Dendritic cell treated with granulocyte-macrophage colony-stimulating factor and Interleukin-4, amounts not matched to agents 40 ng/mL and 50 ng/mL, for 4 days (primary cell): ENCODE measurements at regions not wholly inside any gene's neighbourhood (a gene's known extent, or its start where the extent isn't known, plus 50 kb on each side); places are given as distances from the start of the nearest gene placed in this dataset.

Experiments used
- H3K27ac Mint-ChIP-seq: one replicate; pipeline ENCODE4 v1.8.0; 2022; ENCODE audit warnings: mild to moderate bottlenecking, mixed read lengths
- H3K27me3 Mint-ChIP-seq: one replicate; pipeline ENCODE4 v1.8.0; 2022; ENCODE audit warnings: mild to moderate bottlenecking, mixed read lengths
- H3K36me3 Mint-ChIP-seq: one replicate; pipeline ENCODE4 v1.8.0; 2022; ENCODE audit warnings: low read depth, mixed read lengths
- H3K4me1 Mint-ChIP-seq: one replicate; pipeline ENCODE4 v1.8.0; 2022; ENCODE audit warnings: low read depth, mixed read lengths
- H3K4me3 Mint-ChIP-seq: one replicate; pipeline ENCODE4 v1.8.0; 2022; ENCODE audit warnings: mild to moderate bottlenecking, moderate library complexity, mixed read lengths
- H3K9me3 Mint-ChIP-seq: one replicate; pipeline ENCODE4 v1.8.0; 2022; ENCODE audit warnings: mixed read lengths
- intact Hi-C: fragments of 100-400 bp; cut with micrococcal nuclease; formaldehyde crosslinking; loops from one replicate; pipeline ENCODE4 v1.15.0; 2022

- H3K36me3 Mint-ChIP-seq: peaks cover 5% of the 10 kb centered on the region
- peaks cover 1% of the 10 kb centered on the region for H3K4me1 Mint-ChIP-seq
- H3K27me3 Mint-ChIP-seq: peaks cover 2% of the 10 kb centered on the region
- H3K27ac Mint-ChIP-seq: no peak overlapping the region
- no peaks in the 10 kb centered on the region for H3K9me3 Mint-ChIP-seq
- no peak overlapping the region for H3K4me3 Mint-ChIP-seq
- intact Hi-C loops: no loop called here
Observed at GRCh38 chr2:129881786-129882396, 97.6 kb upstream of the RAB6C start.

- Mint-ChIP-seq H3K27me3 (peaks cover 2% of the 10 kb centered on the region), H3K9me3 (no peaks in the 10 kb centered on the region), H3K4me1 (no peaks in the 10 kb centered on the region), H3K4me3 (no peak overlapping the region), H3K27ac (no peak overlapping the region), H3K36me3 (peaks cover 1% of the 10 kb centered on the region)
- intact Hi-C loops: no loop called here
Observed at GRCh38 chr2:129882476-129882875, 97.0 kb upstream of the RAB6C start.

GRCh38 chr2:129883121-129883520 lies 96.3 kb upstream of the RAB6C start:
- Mint-ChIP-seq H3K4me1 (no peaks in the 10 kb centered on the region), H3K27ac (no peak overlapping the region), H3K36me3 (no peaks in the 10 kb centered on the region)

GRCh38 chr2:129884221-129884786 lies 95.2 kb upstream of the RAB6C start:
- no peak overlapping the region for H3K4me3 Mint-ChIP-seq
- H3K9me3 Mint-ChIP-seq: no peaks in the 10 kb centered on the region

More at GRCh38 chr2:129883121-129883520, 96.3 kb upstream of the RAB6C start:
- Mint-ChIP-seq H3K4me3 (no peak overlapping the region), H3K9me3 (no peaks in the 10 kb centered on the region), H3K27me3 (peaks cover 2% of the 10 kb centered on the region)
- intact Hi-C loops: no loop called here

GRCh38 chr2:129885735-129886134 lies 93.7 kb upstream of the RAB6C start:
- intact Hi-C loops: no loop called here
- Mint-ChIP-seq H3K9me3 (no peaks in the 10 kb centered on the region), H3K36me3 (no peaks in the 10 kb centered on the region), H3K4me3 (no peak overlapping the region), H3K27ac (no peak overlapping the region), H3K27me3 (peaks cover 5% of the 10 kb centered on the region), H3K4me1 (no peaks in the 10 kb centered on the region)

More at GRCh38 chr2:129884221-129884786, 95.2 kb upstream of the RAB6C start:
- intact Hi-C loops: no loop called here
- Mint-ChIP-seq H3K4me1 (no peaks in the 10 kb centered on the region), H3K27ac (no peak overlapping the region), H3K36me3 (no peaks in the 10 kb centered on the region), H3K27me3 (peaks cover 2% of the 10 kb centered on the region)

- Mint-ChIP-seq H3K27me3 (peaks cover 7% of the 10 kb centered on the region), H3K9me3 (no peaks in the 10 kb centered on the region), H3K27ac (no peak overlapping the region), H3K4me3 (no peak overlapping the region), H3K36me3 (no peaks in the 10 kb centered on the region), H3K4me1 (no peaks in the 10 kb centered on the region)
- intact Hi-C loops: no loop called here
Observed at GRCh38 chr2:129887688-129888266, 91.7 kb upstream of the RAB6C start.

- H3K36me3 Mint-ChIP-seq: no peaks in the 10 kb centered on the region
Observed at GRCh38 chr2:129888461-129888860, 91.0 kb upstream of the RAB6C start.

GRCh38 chr2:129888896-129889295 lies 90.6 kb upstream of the RAB6C start:
- peaks cover 7% of the 10 kb centered on the region for H3K27me3 Mint-ChIP-seq
- H3K4me3 Mint-ChIP-seq: no peak overlapping the region
- no peaks in the 10 kb centered on the region for H3K9me3 Mint-ChIP-seq
- no peaks in the 10 kb centered on the region for H3K36me3 Mint-ChIP-seq
- no peaks in the 10 kb centered on the region for H3K4me1 Mint-ChIP-seq
- intact Hi-C loops: no loop called here
- no peak overlapping the region for H3K27ac Mint-ChIP-seq

More at GRCh38 chr2:129888461-129888860, 91.0 kb upstream of the RAB6C start:
- Mint-ChIP-seq H3K4me3 (no peak overlapping the region), H3K27me3 (peaks cover 7% of the 10 kb centered on the region), H3K9me3 (no peaks in the 10 kb centered on the region), H3K27ac (no peak overlapping the region), H3K4me1 (no peaks in the 10 kb centered on the region)
- intact Hi-C loops: no loop called here

GRCh38 chr2:129891341-129892320 lies 87.8 kb upstream of the RAB6C start:
- H3K9me3 Mint-ChIP-seq: no peaks in the 10 kb centered on the region
- intact Hi-C loops: no loop called here
- no peaks in the 10 kb centered on the region for H3K4me1 Mint-ChIP-seq
- H3K27ac Mint-ChIP-seq: no peak overlapping the region
- H3K4me3 Mint-ChIP-seq: no peak overlapping the region
- no peaks in the 10 kb centered on the region for H3K36me3 Mint-ChIP-seq
- H3K27me3 Mint-ChIP-seq: peaks cover 5% of the 10 kb centered on the region

GRCh38 chr2:129892360-129892759 lies 87.1 kb upstream of the RAB6C start:
- intact Hi-C loops: no loop called here

GRCh38 chr2:129892773-129893172 lies 86.7 kb upstream of the RAB6C start:
- Mint-ChIP-seq H3K4me3 (no peak overlapping the region), H3K9me3 (no peaks in the 10 kb centered on the region), H3K27ac (no peak overlapping the region), H3K27me3 (peaks cover 5% of the 10 kb centered on the region), H3K36me3 (no peaks in the 10 kb centered on the region), H3K4me1 (no peaks in the 10 kb centered on the region)
- intact Hi-C loops: no loop called here

More at GRCh38 chr2:129892360-129892759, 87.1 kb upstream of the RAB6C start:
- Mint-ChIP-seq H3K27ac (no peak overlapping the region), H3K9me3 (no peaks in the 10 kb centered on the region), H3K27me3 (peaks cover 5% of the 10 kb centered on the region), H3K4me3 (no peak overlapping the region), H3K36me3 (no peaks in the 10 kb centered on the region), H3K4me1 (no peaks in the 10 kb centered on the region)

GRCh38 chr2:129893244-129893643 lies 86.2 kb upstream of the RAB6C start:
- no peaks in the 10 kb centered on the region for H3K4me1 Mint-ChIP-seq
- H3K4me3 Mint-ChIP-seq: no peak overlapping the region
- H3K36me3 Mint-ChIP-seq: no peaks in the 10 kb centered on the region
- H3K9me3 Mint-ChIP-seq: no peaks in the 10 kb centered on the region
- peaks cover 5% of the 10 kb centered on the region for H3K27me3 Mint-ChIP-seq
- intact Hi-C loops: no loop called here
- no peak overlapping the region for H3K27ac Mint-ChIP-seq

- no peak overlapping the region for H3K4me3 Mint-ChIP-seq
- H3K36me3 Mint-ChIP-seq: no peaks in the 10 kb centered on the region
- H3K27me3 Mint-ChIP-seq: peaks cover 7% of the 10 kb centered on the region
- intact Hi-C loops: no loop called here
- no peaks in the 10 kb centered on the region for H3K4me1 Mint-ChIP-seq
- no peak overlapping the region for H3K27ac Mint-ChIP-seq
- H3K9me3 Mint-ChIP-seq: no peaks in the 10 kb centered on the region
Observed at GRCh38 chr2:129894616-129895015, 84.8 kb upstream of the RAB6C start.

- Mint-ChIP-seq H3K36me3 (no peaks in the 10 kb centered on the region), H3K4me1 (no peaks in the 10 kb centered on the region), H3K4me3 (no peak overlapping the region), H3K9me3 (no peaks in the 10 kb centered on the region), H3K27me3 (peaks cover 6% of the 10 kb centered on the region), H3K27ac (no peak overlapping the region)
- intact Hi-C loops: no loop called here
Observed at GRCh38 chr2:129895061-129895460, 84.4 kb upstream of the RAB6C start.
